ENCODE measurements at regions not wholly inside any gene's neighbourhood (a gene's known extent, or its start where the extent isn't known, plus 50 kb on each side); places are given as distances from the start of the nearest gene placed in this dataset.

DNA sequence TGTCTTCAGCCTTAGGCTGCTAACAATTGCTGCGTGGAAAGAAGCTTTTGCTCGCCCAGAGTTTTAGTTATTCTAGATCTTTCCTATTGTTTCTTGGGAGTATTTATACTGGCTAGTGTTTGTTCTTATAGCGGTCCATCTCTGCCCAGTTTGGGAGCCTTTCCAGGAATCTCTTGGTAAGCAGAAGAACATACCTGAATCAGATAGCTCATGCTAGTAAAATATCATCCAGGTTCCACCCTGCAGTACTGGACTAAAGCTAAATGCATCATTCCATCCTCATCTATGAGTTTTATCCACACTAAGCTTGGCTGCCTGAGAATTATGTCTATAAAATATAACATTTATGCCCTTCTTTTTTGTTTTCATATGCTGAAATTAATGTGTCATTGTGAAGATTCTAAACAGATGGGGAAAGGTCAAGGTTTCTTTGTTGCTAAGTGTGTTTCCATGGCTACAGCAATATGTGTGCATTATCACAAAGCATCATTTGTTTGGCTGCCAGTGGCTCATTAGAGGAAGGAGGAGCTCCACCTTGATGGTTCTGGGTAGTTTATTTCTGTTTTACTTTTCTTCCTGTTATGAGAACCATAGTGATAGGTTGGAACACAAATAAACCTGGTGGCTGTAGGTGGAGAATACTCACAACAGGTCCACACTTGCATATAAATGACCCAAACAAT lies 182.8 kb downstream of the PIK3C3 start:
- no peak for DNase-seq (ENCODE audit: low spot score)

DNA sequence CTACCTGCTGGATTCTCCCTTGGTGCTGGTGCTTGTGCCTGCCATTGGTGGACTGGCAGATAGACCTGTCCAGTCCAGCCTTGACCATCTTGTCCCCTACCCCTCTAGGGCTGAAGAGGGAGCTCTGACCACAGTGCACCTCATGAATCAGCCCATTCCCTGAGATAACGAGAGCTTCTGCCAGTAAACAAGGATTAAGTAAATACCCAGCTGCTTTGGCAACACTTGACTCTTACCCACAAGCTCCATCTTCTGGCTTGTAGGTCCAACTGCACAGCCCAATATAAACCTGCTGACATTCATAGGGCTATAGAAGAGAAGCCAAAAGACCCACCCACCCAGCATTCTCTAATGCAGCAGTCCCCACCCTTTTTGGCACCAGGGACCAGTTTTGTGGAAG lies 186.4 kb downstream of the PIK3C3 start:
- no peak for DNase-seq (ENCODE audit: low spot score)

DNA sequence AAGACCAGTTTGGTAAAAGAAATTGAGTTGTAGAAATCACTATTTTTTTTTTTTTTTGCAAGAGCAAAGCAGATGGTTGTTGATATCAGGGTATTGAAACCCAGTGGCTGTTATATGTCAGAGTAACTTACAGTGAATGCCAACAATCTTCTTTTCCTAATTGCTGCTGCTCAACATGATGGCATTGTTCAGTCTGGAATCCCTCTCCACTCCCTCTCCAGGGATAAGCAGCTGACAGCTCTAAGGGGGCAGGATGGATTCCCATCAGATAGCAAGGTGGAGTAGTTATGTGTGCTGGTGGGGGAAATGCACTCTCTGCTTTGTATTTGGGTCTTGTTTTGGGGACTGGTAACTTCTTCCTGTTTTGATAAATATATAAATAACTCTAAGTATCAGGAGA lies 200.0 kb downstream of the PIK3C3 start:
- no peak for DNase-seq (ENCODE audit: low spot score)

GRCh38 chr18:42156281-42156680 lies 201.2 kb downstream of the PIK3C3 start:
- no peak for DNase-seq (ENCODE audit: low spot score)

- DNase-seq (ENCODE audit: low spot score) = no peak
Measured at GRCh38 chr18:42157420-42157819, 202.4 kb downstream of the PIK3C3 start.

- DNase-seq (ENCODE audit: low spot score) = no peak
Measured at GRCh38 chr18:42157878-42158277, 202.8 kb downstream of the PIK3C3 start.

DNA sequence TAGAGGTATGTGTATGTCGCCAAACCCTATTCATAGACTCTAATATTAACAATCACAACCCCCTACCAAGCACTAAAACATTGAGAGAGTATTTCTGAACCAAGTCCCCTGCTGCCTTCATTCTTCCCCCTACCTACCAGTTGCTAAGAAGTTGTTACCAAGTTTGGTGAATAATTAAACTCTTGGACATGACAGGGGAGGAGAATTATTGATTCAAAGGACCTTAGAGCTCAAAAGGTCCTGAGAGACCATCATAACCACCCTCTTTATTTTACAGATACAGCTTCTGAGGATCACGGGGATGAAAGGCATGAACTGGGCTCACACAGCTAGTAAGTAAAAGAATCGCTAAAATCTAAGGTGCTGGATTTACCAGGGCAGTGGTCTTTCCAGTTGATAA lies 204.1 kb downstream of the PIK3C3 start:
- no peak for DNase-seq (ENCODE audit: low spot score)

- no peak for DNase-seq (ENCODE audit: low spot score)
Measured at GRCh38 chr18:42163321-42163720, 208.3 kb downstream of the PIK3C3 start.

GRCh38 chr18:42164556-42164955 lies 209.5 kb downstream of the PIK3C3 start:
- no peak for DNase-seq (ENCODE audit: low spot score)

DNA sequence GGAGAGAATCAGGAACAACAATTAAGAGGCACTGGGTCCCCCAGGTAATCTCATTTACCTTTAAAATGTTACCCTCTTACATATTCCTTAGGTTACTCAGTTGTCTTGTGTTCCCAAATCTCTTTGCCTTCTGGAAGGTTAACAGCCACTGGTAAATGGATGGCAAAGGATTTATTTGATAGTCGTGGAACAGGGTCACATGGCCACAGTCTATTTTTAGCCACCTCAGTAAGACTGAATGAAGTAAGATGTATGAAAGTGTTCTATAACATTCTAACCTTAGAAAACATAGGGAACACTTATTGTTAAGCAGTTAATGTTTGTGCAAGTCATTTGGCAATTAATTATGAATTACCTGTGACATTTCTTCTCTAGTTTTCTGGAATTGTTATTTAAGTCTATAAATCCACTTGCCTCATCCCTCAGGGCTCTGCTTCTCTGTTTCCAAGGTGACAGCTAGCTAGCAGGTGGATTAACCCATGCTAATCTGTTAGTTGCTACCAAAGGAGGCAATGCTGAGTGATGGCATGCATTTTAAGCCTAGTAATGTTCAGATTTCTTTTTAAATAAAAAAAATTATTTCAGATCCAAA lies 211.0 kb downstream of the PIK3C3 start:
- no peak for DNase-seq (ENCODE audit: low spot score)

- DNase-seq (ENCODE audit: low spot score) = no peak
Measured at GRCh38 chr18:42168487-42168886, 213.5 kb downstream of the PIK3C3 start.

DNA sequence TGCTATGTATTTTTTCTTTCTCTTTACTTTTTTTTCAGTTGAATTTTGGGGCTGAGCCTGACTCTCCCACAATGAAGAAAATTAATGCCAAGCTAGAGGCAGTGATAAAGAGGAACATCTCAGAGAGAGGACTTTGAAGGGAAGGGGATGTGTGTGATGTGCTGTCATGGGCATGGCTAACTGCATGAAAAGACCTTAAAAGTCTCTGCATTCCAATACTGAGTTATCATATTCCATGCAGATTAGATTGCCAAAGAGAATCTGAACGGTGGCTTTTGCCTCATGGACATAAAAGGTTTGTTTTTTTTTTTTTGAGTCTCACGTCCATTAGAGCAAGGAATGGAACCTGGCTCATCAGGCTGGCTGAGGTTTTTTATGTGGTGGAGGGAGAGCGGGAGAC lies 213.9 kb downstream of the PIK3C3 start:
- DNase-seq (ENCODE audit: low spot score) = no peak

DNA sequence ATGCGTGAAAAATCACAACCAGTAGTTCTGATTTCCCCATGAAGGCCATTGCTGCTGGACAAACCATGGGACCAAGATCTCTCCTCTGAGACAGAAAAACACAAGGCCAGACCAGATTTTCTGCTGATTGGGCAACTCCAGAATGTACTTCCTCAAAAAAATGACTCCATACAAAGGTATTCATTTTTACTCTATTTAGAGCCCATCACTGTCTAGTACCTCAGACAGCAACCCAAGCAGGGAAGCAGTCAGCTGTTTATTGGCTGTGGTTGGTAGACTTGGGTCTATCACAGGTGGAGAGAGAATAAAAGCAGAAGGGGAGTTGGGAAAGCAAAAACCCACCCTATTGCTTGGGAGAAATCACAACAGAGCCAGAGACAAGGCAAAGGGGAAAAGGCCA lies 219.9 kb downstream of the PIK3C3 start:
- no peak for DNase-seq (ENCODE audit: low spot score)

GRCh38 chr18:42176599-42176998 lies 221.6 kb downstream of the PIK3C3 start:
- DNase-seq (ENCODE audit: low spot score) = no peak

DNA sequence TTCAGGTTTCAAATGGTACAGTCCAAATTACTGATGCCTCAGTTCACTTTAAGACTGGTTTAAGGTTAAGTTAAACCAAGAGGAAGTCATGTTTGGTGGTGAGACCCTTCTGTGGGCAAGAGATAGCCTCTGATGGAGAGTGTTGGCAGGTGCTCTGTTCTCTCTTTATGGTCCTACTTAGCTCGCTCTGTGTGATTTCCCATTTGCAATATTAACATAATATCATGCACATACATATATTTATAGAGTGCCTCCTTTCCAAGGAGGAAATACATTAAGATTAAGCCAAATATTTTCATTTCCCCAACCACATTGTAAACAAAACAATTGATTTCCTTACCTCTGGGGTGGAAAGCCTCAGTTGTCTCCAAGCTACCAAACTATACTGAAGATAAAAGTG lies 222.4 kb downstream of the PIK3C3 start:
- no peak for DNase-seq (ENCODE audit: low spot score)

DNA sequence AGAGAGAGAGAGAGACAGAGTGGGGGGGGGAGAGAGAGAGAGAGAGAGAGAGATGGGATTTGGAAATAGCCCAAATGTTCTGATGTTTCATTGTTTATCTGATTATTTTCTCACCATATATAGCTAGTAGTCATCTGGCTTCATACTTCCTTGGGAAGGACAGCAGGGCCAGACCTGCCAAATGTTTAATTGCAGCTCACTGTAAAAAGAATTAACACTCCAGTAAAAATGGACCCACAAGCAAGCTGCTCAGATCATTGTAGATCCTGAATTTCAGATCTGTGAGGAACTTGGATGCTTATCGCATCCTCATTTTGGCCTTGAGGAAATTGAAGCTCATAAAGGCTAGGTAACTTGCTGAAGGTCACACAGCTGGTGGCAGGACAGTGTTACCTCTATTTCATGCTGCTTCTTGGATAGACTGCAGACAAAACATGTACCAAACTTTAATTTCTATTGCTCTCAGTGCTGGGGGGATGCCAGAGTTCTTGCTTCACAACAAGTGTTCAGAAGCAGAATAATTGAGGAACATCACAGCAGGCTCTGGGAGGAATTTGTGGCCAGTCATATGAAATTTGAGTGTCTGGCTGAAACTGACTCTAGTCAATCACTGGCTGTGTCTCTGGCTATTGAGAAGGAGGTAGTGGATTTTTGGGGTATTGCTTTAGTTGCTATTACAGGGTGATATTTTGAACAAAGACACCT lies 223.5 kb downstream of the PIK3C3 start:
- DNase-seq (ENCODE audit: low spot score) = no peak

DNA sequence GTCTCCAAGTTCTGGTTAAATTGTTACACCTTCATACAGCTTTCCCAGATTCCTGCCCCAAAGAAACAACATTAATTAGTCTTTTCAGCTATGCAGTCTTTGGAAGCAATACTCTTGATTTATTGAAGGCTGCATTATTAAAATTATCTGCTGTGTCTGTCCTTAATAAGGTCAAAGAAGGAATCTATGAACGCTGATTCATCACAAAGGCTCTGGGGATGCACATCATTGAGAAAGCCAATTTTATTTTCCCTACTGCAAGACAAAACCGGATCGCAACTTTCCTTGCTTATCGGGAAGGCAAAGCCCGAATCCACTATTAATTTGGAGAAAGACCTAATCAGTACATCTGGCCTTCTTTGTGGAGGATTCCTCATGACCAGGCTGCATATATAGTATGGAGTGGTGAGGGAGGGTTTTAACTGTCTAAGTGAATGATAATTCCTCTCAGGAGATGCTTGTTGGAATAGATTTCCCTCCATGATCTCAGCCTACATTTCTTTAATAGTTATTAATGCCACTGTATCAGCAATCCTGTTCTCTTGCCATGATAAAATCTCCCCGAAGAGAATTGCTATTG lies 224.6 kb downstream of the PIK3C3 start:
- DNase-seq (ENCODE audit: low spot score) = no peak

DNA sequence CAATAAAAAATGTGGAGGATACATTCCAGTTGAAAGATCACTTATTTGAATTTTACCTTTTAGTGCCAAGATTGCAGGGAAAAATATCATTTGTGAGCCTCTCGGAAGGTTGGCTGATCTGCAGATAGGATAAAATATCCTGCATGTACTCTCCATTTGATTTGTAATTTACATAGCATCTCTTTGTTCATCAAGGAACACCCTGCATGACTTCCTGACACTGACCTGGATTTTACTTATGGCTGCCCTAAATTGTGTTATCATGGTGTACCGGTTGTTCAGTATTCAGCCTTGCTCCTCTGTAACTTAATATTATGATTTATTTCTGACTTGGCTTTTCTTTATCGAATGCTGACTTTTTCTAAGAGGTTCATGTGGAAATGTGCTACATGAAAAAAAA lies 226.4 kb downstream of the PIK3C3 start:
- no peak for DNase-seq (ENCODE audit: low spot score)

- no peak for DNase-seq (ENCODE audit: low spot score)
Measured at GRCh38 chr18:42182728-42183700, 228.0 kb downstream of the PIK3C3 start.

DNA sequence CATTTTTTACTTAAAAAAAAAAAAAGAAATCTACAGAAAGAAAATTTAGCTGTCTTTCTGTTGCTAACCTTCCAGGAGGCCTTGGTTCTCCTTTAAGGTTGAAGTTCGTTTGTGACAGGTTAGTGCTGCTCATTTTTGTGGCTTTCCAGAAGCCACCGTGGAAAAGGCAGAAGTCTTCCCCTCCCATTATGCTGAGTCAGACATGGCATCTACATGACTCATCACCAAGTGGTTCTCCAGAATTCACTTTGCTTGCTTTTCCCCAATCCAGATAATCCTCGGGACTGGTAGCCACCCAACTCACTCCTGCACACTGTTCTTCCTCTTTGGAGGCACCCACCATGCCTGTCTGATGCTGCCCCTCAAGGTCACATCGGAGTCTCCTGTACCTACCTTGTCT lies 228.7 kb downstream of the PIK3C3 start:
- peak; percentile 68 for DNase-seq (ENCODE audit: low spot score)

- no peak for DNase-seq (ENCODE audit: low spot score)
Measured at GRCh38 chr18:42184685-42185477, 229.8 kb downstream of the PIK3C3 start.

All from AG08396 (cell line).